Urothelium cell line (cell line): ENCODE measurements at regions not wholly inside any gene's neighbourhood (a gene's known extent, or its start where the extent isn't known, plus 50 kb on each side); places are given as distances from the start of the nearest gene placed in this dataset.
"Not testable (repeated sequence)": the region's sequence is repeated elsewhere in the genome, so short reads cannot be mapped to it uniquely, and the experiment has no call there.

Experiments
- DNase-seq: peaks from one replicate; pipeline ENCODE4 v3.0.0; 2011; ENCODE audit warnings: low spot score, mixed read lengths
- FAIRE-seq: peaks from 2 replicates; lab custom pipeline; 2011; peaks lifted over from hg19 to GRCh38; lab: Jason Lieb, UNC

DNA sequence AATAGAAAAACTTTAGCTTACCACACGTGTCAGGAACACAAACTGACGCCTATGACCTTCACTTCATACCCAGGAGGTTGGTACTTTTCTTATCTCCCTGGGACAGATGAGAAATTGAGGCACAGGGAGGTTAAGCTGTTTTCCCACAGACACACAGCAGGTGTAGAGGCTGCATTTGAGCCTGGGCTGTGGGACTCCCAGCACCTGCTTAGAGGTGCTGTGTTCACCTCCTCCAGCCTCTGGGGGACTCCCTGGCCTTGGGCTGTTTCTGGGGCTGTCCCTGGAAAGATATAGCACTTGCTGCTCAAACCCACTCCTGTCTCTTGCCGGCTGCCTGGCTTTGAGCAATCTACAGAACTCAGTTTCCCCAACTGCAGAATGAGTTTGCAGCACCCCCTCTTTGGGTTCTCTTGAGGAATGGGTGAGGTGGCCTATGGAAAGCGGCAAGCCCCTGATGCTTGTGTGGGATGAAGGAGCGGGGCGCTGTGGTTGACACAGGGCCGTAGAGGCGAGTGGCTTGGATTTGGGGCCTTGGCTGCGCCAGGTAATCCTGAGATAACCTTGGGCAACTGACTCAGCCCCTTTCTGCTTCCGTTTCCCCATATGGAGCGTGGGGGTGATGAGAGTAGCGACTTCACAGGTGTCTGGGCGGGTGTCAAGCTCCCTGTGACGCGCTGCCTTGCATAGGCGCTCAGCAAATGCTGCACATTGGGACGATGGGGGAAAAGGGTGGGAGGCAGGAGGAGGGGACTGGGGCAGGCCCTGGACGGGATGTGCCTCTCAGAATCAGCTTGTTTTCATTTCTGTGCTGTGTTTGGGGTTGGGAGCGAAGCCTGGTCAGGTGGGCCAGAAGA is 104.5 kb upstream of the CIBAR2 start:
- DNase-seq: no peak
- no peak for FAIRE-seq

DNA sequence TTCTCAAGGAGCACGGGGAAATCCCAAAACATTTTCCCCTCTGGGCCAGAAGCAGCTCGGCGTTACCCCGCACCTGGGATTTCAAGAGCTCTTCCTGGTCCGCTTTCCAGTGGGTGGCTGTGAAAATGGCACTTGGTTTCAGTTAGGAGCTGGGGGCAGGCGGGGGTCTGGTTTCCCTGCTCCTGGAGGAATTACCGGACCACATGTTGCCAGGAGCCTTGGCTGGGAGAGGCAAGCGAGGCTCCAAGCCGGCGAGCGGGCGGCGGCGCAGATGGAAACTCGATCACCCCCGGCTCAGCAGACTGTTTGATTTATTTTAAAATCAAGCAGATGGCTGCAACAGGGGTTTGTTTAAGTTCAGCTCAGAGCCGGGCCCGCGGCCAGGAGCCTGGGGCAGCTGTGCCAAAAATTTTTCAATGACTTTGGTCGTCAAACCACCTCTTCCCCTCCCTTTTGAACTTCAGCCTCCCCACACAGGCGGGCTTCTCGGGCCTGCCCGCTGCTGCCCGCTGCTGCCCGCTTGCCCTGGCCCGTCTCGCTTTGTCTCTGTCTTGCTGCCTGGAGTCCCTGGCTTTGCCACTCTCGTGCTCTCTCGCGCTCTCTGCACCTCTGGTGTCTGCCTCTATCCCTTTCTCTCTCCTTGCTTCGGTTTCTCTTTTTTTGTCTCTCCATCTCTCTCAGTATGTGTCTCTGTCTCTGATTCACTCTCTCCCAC is 108.0 kb upstream of the CIBAR2 start:
- DNase-seq (peak; percentile 79), FAIRE-seq (no peak)

DNA sequence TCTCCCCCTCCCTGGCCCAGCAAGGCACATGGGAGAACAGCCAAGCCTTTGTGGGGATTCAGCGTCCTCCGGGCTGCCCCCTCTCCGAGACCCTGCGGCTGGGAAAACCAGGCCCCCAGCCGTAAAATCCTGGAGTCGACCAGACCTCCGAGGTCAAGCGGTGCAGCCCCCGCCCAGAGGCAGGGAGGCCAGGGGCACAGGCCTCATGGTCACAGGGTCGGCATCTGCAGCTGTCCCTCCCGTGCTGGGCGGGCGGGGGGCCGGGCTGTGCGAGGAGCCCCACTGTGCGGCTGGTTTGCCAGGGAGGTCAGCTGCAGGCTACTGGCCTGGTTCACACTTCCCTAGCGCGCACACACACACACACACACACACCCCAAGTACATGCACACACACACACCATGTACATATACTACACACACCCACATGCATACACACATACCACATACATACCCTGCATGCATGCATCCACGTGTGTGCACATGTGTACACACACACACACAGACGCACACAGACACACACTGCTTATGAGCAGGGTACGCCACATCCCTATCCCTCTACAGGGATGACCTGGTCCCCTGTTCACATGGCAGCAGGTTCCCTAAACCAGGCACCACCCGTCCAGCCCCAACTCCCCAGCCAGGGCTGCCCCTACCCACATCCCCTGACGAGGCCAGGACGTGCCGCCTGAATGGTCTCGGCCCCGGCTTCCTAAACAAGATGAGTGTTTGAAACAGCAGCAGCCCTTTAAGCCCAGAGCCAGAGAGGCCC is 108.9 kb upstream of the CIBAR2 start:
- DNase-seq (no peak), FAIRE-seq (peak; percentile 96)

DNA sequence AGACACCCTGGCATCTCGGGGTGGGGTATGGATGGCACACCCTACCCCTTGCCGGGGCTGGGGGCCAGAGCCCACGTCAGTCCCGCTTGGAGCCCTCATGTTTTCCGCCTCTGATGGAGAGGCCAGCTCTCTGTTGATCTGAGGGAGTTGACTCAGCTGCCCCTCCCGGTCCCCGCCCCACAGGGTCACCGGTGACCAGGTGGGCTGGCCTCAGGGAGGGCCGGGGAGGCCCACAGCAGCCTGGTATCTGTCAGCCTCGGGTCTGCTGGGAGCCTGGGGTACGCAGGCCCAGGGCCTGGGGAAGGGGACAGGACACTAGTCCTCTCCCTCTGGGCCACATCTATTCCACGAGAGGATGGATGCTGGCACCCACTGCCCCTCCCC is 109.5 kb upstream of the CIBAR2 start:
- FAIRE-seq (no peak), DNase-seq (no peak)

DNA sequence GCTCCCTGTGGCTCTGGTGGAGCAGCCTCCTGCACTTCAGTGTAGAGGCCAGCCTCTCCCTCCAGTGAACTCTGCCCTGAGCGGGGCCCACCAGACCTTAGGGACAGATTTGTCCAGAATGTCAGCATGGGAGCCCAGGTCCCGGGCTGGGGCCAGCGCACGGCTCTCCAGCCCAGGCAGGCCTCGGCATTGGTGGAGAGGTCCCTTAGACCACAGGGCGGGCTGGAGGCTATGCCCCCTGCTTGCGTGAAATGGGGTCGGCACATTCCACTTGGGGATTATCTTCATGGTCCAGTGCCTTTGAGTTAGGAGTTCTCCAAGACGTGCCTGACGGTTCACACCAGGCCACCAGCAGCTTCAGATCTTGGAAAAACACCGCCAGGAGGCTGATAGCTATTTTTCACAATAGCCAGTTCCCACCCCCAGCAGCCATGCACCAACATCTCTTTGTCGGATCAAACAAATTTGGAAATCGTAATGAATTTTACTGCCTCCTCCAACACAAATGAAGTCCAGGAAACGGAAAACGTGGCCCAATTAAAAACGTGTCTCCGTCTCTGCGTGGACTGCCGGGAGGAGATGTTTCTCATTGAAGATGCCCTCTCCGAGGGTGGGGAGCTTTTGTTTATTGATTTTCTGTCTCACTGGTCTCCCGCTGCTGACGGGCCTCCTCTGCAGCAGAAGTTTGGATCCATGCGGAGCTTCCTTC is 110.0 kb upstream of the CIBAR2 start:
- no peak for DNase-seq
- FAIRE-seq: no peak

DNA sequence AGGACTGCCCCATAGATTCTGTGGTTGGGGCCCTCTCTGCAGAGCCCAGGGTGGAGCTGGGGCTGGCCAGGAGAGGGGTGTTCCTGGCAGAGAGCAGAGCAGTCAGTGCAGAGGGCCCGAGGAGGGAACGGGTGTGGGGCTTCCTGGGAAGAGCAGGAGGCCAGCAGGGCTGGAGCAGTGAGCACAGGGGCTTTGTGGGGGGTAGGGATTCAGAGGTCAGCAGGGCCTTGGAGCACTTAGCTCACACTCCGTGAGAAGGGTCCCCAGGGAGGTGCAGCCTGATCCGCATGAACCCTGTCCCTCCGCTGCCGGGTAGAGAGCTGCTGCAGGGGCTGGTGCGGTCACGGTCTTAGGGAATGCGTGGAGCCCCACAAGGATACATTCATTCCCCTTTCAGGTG is 113.0 kb upstream of the CIBAR2 start:
- FAIRE-seq: no peak

DNA sequence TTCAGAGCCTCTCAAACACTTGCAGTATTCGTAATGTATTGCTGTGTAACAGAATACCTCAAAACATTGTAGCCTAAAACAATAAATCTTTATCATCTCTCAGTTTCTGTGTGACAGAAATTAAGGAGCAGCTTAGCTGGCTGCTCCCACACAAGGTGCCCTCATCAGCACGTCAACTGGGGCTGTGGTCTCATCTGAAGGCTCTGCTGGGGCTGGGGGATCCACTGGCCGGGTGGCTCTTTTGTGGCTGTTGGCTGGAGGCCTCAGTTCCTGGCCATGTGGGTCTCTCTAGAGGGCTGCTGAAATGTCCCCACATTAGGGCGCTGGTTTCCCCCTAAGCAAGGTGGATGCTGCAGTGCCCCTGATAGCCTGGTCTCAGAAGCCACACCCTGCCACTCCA is 113.4 kb upstream of the CIBAR2 start:
- FAIRE-seq (no peak), DNase-seq (no peak)

More for the DNA sequence above, 113.0 kb upstream of the CIBAR2 start:
- DNase-seq: no peak

DNA sequence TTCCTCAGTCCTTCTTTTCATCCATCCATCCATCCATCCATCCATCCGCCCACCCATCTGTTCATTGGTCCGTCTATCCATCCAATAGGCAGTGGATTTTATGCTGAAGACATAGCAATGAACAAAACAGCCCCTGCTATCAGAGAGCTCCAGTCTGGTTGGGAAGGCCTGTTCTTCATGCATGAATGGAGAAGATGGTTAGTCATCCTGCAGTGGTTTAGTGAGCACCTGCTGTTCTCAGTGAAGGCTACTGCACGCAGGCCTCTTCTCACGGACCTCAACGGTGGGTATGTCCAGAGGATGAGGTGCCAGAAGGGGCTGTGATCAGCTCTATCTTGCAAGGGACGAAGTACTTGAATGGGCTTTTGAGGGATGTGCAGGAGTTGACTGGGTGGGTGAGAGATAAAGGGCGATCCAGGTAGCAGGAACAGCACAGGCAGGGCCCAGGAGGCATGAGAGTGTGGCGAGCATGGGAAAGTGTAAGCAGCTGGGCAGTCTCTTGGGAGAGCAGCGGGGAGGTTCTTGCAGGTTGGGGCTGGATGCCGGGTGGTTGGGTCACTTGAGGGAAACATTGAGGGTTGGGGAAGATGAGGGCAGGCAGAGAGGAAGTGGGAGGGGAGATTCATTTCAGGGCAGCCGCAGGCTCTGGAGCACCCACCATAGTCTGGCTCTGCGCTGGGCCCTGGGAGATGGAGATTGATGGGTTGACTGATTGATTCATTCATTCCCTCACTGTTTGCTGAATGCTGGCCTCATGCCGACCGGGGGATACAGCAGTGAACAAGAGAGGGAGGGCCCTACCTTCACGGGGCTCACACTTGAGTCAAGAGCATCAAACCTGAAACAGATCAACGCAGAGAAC is 115.0 kb upstream of the CIBAR2 start:
- FAIRE-seq: no peak
- no peak for DNase-seq

DNA sequence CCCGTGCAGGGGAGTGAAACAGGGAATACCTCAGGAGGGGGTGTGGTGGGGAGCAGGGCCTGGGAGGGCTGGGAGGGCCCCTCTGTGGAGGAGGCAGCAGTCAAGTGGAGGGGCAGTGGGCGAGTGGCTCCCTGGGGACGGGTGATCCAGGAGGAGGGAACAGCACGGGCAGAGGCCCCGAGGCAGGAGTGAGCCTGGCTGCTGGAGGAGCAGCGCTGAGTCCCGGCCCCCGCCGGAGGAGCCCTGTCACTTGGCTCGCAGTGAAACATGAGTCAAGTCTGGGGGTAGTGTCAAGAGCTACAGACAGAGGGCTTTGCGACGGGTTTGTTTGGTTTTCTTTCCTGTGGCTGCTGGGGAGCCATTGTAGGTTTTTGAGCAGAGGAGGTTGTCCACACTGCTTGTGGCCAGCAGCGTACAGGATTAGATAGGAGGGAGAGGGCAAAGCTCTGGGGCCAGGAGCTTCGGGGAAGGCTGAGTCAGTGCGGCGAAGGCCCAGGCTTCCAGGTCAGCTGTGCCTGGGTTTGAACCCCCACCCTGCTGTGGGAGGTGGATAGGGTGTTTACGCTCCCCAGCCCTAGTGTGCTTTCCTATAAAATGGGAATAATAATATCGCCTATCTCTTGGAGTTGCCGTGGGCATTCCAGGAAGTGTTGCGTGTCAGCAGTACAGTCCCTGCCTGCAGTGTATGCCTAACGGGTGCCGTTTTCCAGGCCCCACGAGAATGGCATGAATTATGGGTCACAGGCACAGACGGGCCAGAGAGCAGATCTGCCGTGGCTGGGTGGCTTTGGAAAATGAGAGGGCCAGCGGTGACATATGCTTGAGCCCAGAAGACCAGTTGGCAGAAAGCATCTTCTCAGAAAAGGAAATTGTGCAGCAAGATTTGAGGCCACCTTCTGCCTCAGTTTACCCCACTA is 115.9 kb upstream of the CIBAR2 start:
- DNase-seq (peak; percentile 63), FAIRE-seq (no peak)

DNA sequence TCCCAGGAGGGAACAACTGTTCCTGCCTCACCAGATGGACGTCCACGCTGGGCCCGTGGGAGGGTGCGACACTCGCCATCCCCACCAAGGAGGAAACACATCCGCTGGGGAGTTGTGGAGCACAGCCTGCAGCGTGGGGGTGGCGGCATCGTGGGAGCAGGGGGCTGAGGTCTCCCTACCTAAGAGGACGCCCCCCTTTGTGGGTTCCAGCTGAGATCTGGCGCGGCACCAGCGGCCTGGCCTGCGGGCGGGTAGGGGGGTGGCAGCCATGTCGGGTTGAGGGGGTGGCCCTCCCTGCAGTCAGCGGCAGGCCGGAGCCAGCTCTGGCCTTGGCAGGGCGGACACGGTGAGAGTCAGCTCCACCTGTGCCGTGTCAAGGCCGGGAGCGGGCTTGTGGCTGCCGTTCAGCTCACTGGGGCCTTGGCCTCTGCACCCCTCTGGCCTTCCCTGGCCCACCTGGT is 116.7 kb upstream of the CIBAR2 start:
- FAIRE-seq (no peak), DNase-seq (no peak)

DNA sequence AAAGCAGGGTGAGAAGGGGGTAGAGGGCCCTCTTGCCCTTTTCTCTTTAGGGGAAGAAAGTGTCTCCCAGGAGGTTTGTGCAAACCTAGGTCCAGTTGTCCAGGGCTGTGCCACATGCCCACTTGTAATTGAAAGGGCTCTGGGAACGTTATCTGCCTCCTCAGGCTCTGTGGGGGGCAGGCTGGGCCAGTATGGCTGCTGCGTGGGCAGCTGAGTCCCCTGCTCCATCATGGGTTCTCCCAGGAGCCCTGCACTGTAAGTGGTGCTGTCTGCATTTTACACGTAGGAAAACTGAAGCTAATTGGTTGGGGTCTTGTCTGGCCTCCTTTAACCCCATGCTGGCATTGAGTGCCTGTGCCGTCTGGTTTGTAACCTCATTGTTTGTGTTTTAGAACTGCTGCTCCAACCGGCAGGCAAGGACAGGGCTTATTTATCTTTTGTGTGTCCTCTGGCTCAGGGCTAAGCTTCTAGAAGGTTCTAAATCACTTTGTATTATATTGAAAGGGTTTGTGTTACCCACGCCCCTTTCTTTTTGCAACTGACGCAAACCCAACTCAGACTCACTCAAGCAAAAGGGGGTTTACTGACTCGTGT is 117.7 kb upstream of the CIBAR2 start:
- DNase-seq (no peak), FAIRE-seq (no peak)

DNA sequence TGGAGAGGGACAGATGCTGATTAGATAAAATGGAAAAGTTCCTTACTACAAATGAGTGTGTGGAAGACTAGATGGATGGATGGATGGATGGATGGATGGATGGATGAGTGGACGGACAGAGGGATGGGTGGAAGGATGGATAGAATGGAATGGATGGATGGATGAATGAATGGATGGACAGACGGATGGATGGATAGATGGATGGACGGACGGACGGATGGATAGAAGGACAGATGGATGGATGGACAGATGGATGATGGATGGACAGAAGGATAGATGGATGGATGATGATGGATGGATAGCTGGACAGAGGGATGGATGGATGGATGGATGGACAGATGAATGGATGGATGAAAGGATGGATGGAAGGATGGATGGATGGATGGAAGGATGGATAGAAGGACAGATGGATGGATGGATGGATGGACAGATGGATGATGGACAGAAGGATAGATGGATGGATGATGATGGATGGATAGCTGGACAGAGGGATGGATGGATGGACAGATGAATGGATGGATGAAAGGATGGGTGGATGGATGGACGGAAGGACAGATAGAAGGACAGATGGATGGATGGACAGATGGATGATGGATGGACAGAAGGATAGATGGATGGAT is 118.6 kb upstream of the CIBAR2 start:
- DNase-seq: not testable (repeated sequence)
- FAIRE-seq: peak; percentile 68

DNA sequence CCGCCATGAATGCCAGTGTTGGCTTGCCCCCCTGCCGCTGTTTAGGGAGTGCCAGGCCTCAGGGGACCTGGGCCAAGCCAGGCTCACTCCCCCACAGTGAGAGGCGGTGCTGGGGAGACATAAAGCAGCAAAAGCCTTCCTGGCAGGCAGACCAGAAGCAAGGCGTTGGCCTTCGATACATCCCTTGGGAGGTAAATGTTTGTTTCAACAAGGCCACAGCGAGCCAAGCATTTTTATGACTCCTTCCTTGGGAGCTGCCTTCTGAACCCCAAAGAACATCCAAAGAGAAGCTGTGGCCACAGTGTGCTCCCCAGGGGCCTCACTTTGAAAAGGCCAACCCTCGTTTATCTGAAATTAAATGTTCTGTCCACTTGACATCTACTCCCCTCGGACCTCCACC is 119.7 kb upstream of the CIBAR2 start:
- FAIRE-seq (no peak), DNase-seq (no peak)

DNA sequence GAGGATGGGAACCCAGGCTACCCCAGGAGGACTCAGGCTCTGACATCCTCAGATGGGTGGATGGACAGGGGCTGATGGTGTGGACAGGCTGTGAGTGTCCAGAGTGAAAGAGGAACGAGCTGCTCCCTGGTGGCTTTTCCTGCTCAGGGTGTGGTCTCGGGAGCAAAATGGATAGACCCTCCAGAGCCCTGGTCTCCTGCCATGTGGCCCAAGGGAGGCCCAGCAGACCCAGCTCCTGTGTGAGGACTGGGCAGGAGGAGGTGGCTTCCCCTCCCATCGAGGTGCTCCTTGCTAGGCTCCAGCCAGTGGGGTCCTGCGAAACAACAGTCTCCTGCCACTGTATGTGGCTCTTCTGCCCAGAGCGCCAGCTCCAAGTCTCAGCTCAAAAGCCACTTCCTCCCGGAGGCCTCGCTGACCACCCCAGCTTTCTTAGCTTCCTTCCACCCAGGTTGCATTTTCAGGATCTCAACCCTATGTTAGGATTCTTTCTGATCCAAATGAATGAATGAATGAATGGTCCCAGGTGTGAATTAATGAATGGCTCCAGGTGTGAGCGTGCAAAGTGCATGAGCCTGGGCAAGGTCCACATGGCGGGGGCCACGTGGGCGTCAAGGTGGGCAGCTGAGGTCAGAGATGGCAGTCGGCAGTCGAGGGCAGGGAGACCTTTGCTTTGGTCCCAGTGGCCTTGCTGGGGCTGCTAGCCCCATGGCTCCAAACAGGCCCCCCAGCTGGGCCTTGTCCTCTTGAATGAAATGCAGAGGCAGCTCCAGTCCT is 120.3 kb upstream of the CIBAR2 start:
- FAIRE-seq (no peak), DNase-seq (no peak)

DNA sequence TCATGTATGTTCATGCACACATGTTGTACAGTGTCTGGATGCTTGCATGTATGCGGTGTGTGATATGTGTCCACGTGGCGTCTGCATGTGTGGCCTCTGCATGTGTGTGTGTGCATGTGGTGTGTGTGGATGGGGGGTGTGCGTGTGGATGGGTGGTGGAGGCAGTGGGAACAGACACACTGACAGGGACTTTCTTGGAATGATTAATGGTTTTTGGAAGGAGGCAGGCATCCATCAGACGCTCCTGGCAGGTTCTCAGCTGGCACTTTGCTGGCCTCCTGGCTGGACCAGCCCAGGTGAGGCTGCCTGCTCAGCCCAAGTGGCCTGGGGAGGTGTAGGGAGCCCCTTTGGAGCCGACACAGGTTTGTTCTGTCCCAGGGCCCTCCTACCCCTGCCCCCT is 121.2 kb upstream of the CIBAR2 start:
- FAIRE-seq (no peak), DNase-seq (no peak)

DNA sequence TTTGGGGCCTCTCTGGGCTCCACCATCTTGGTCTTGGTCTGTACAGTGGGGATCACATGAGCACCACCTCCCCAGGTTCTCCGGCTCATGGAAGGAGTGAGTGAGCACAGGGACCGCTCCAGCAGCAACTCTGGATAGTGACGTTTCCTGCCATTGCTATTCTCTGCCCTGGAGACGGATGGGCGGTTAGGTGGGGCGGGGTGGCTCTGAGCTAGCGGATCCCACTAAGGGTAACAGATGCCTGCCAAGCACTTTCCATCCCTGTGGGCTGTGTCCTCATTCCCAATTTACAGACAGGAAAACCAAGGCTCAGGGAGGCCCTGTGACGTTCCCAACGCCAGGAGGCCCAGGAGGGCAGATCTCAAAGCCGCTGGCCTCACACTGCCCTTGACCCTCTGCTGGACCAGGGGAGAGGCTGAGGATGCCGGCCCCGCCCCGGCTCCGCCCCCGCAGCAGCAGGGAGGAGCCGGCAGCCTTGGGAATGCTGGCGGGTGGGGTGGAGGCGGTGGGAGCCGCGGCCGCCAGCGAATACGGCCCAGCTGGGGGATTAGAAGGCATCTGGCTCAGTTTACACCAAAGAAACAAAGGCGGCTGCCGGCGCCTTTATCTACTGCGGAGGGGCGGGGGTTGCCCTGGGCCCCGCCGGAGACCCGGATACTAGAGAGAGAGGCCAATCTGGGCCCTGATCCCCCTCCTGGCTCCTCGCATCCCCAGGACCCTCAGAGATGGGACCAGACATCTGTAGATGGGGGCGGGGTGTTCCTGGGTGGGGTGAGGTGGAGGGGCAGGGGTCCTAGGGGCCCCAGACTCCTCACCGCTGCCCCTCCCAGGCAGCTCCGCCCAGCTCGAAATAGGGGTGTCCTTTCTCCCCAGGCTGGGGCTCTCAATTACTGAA is 122.3 kb upstream of the CIBAR2 start:
- DNase-seq (peak; percentile 89), FAIRE-seq (no peak)
